BLaER1 treated with 17β-estradiol and CSF1 and Interleukin-3, amounts not matched to agents 10 nM and 100 nM (cell line): ENCODE measurements at regions not wholly inside any gene's neighbourhood (a gene's known extent, or its start where the extent isn't known, plus 50 kb on each side); places are given as distances from the start of the nearest gene placed in this dataset.

ENCODE experiments used
- H3K27ac ChIP-seq, 11 experiments: shearing (Covaris generic); formaldehyde crosslinking; 2 replicates each; pipeline ENCODE4 v1.8.1; 2022
- H3K27me3 ChIP-seq, 11 experiments: shearing (Covaris generic); formaldehyde crosslinking; 2 replicates each; pipeline ENCODE4 v1.8.1; 2022
- H3K36me3 ChIP-seq, 11 experiments: shearing (Covaris generic); formaldehyde crosslinking; 2 replicates each; pipeline ENCODE4 v1.8.1; 2022
- H3K4me1 ChIP-seq, 10 experiments: shearing (Covaris generic); formaldehyde crosslinking; 2 replicates each; pipeline ENCODE4 v1.8.1; 2022
- H3K4me2 ChIP-seq, 11 experiments: shearing (Covaris generic); formaldehyde crosslinking; 2 replicates each; pipeline ENCODE4 v1.8.1; 2022
- H3K4me3 ChIP-seq, 10 experiments: shearing (Covaris generic); formaldehyde crosslinking; 2 replicates each; pipeline ENCODE4 v1.8.1; 2022
- H3K9ac ChIP-seq, 11 experiments: shearing (Covaris generic); formaldehyde crosslinking; 2 replicates each; pipeline ENCODE4 v1.8.1; 2022
- H3K9me3 ChIP-seq, 11 experiments: shearing (Covaris generic); formaldehyde crosslinking; replicated peaks in 1 of 11; 2 replicates each; pipeline ENCODE4 v1.8.1; 2022
- H4K20me1 ChIP-seq, 11 experiments: shearing (Covaris generic); formaldehyde crosslinking; 2 replicates each; pipeline ENCODE4 v1.8.1; 2022
- Cebpa-rat ChIP-seq, 11 experiments: shearing (Covaris generic); IDR thresholded peaks; 2 replicates each; pipeline ENCODE4 v1.8.1; 2022

- H3K9me3 ChIP-seq = peaks cover 0 to 8% (median 0%) of the 10 kb centered on the region in 11 experiments; a peak in 3 of 22 replicates
- no peaks in the 10 kb centered on the region for H4K20me1 ChIP-seq
- no peak overlapping the region for H3K4me3 ChIP-seq
- 0 out of 22 replicates have a peak overlapping the region, but pooled peaks of 1 of the 11 experiments have one; percentile 24 for H3K9ac ChIP-seq
- peaks cover 0 to 12% (median 0%) of the 10 kb centered on the region in 11 experiments; a peak in 1 of 22 replicates for H3K27me3 ChIP-seq
- peak overlapping the region in 9 of 11 experiments; percentile 37 to 63 (median 45); a peak in 16 of 22 replicates for H3K4me2 ChIP-seq
- peaks cover 20 to 42% (median 26%) of the 10 kb centered on the region in 10 experiments; a peak in 19 of 20 replicates for H3K4me1 ChIP-seq
- H3K27ac ChIP-seq = no peak overlapping the region
- H3K36me3 ChIP-seq = no peaks in the 10 kb centered on the region
- no peak for TF ChIP-seq Cebpa-rat (IDR thresholded peaks at IDR 0.05)
These were observed 104.8 kb downstream of the ETS2 start for GRCh38 chr21:38910390-38911067.

GRCh38 chr21:38909929-38910328 is 104.2 kb downstream of the ETS2 start:
- Histone ChIP-seq H3K36me3 (no peaks in the 10 kb centered on the region), H3K9ac (0 out of 22 replicates have a peak overlapping the region, but pooled peaks of 1 of the 11 experiments have one; percentile 24), H3K4me3 (no peak overlapping the region), H3K4me2 (peak overlapping the region in 10 of 11 experiments; percentile 2 to 63 (median 44); a peak in 18 of 22 replicates), H3K9me3 (peaks cover 0 to 8% (median 0%) of the 10 kb centered on the region in 11 experiments; a peak in 3 of 22 replicates), H3K27ac (no peak overlapping the region), H4K20me1 (no peaks in the 10 kb centered on the region), H3K4me1 (peaks cover 20 to 41% (median 26%) of the 10 kb centered on the region in 10 experiments; a peak in 19 of 20 replicates), H3K27me3 (peaks cover 0 to 12% (median 0%) of the 10 kb centered on the region in 11 experiments; a peak in 1 of 22 replicates)
- TF ChIP-seq Cebpa-rat (IDR thresholded peaks at IDR 0.05) = no peak

- Histone ChIP-seq H4K20me1 (no peaks in the 10 kb centered on the region), H3K4me3 (no peak overlapping the region), H3K27ac (no peak overlapping the region), H3K4me2 (peak overlapping the region in 2 of 11 experiments; percentile 41 to 44; a peak in 3 of 22 replicates), H3K27me3 (peaks cover 0 to 12% (median 0%) of the 10 kb centered on the region in 11 experiments; a peak in 1 of 22 replicates), H3K4me1 (peaks cover 20 to 33% (median 24%) of the 10 kb centered on the region in 10 experiments; a peak in 19 of 20 replicates), H3K36me3 (no peaks in the 10 kb centered on the region), H3K9me3 (peaks cover 0 to 8% (median 0%) of the 10 kb centered on the region in 11 experiments; a peak in 3 of 22 replicates), H3K9ac (no peak overlapping the region)
- TF ChIP-seq Cebpa-rat (IDR thresholded peaks at IDR 0.05) = no peak
These were observed 103.4 kb downstream of the ETS2 start for GRCh38 chr21:38909109-38909508.

- H3K9me3 ChIP-seq = peaks cover 0 to 8% (median 0%) of the 10 kb centered on the region in 11 experiments; a peak in 3 of 22 replicates
- H3K4me3 ChIP-seq = no peak overlapping the region
- H3K4me2 ChIP-seq = no peak overlapping the region
- H4K20me1 ChIP-seq = no peaks in the 10 kb centered on the region
- no peak for TF ChIP-seq Cebpa-rat (IDR thresholded peaks at IDR 0.05)
- H3K27ac ChIP-seq = no peak overlapping the region
- no peak overlapping the region for H3K9ac ChIP-seq
- H3K36me3 ChIP-seq = no peaks in the 10 kb centered on the region
- H3K4me1 ChIP-seq = peaks cover 18 to 28% (median 22%) of the 10 kb centered on the region in 10 experiments; a peak in 19 of 20 replicates
- H3K27me3 ChIP-seq = peaks cover 0 to 12% (median 0%) of the 10 kb centered on the region in 11 experiments; a peak in 1 of 22 replicates
These were observed 102.8 kb downstream of the ETS2 start for GRCh38 chr21:38908537-38908936.

GRCh38 chr21:38905752-38906151 is 100.0 kb downstream of the ETS2 start:
- Histone ChIP-seq H4K20me1 (no peaks in the 10 kb centered on the region), H3K36me3 (no peaks in the 10 kb centered on the region), H3K4me1 (peaks cover 10 to 16% (median 13%) of the 10 kb centered on the region in 10 experiments; a peak in 17 of 20 replicates), H3K9ac (no peak overlapping the region), H3K9me3 (peaks cover 0 to 21% (median 12%) of the 10 kb centered on the region in 11 experiments; a peak in 14 of 22 replicates), H3K4me2 (no peak overlapping the region), H3K27me3 (peaks cover 0 to 6% (median 0%) of the 10 kb centered on the region in 11 experiments; a peak in 1 of 22 replicates), H3K4me3 (no peak overlapping the region), H3K27ac (no peak overlapping the region)
- no peak for TF ChIP-seq Cebpa-rat (IDR thresholded peaks at IDR 0.05)

- TF ChIP-seq Cebpa-rat (IDR thresholded peaks at IDR 0.05) = no peak
- Histone ChIP-seq H3K4me2 (no peak overlapping the region), H3K9ac (no peak overlapping the region), H3K27me3 (peaks cover 0 to 4% (median 0%) of the 10 kb centered on the region in 11 experiments; a peak in 1 of 22 replicates), H3K36me3 (no peaks in the 10 kb centered on the region), H3K9me3 (peaks cover 0 to 23% (median 14%) of the 10 kb centered on the region in 11 experiments; a peak in 16 of 22 replicates), H3K27ac (no peak overlapping the region), H3K4me3 (no peak overlapping the region), H3K4me1 (peaks cover 9 to 14% (median 10%) of the 10 kb centered on the region in 10 experiments; a peak in 17 of 20 replicates), H4K20me1 (no peaks in the 10 kb centered on the region)
These were observed 99.6 kb downstream of the ETS2 start for GRCh38 chr21:38905328-38905727.

- H3K9me3 ChIP-seq = peaks cover 4 to 35% (median 20%) of the 10 kb centered on the region in 11 experiments; a peak in 18 of 22 replicates
- no peaks in the 10 kb centered on the region for H4K20me1 ChIP-seq
- no peak overlapping the region for H3K4me2 ChIP-seq
- H3K27ac ChIP-seq = no peak overlapping the region
- H3K36me3 ChIP-seq = no peaks in the 10 kb centered on the region
- H3K9ac ChIP-seq = no peak overlapping the region
- no peak for TF ChIP-seq Cebpa-rat (IDR thresholded peaks at IDR 0.05)
- no peak overlapping the region for H3K4me3 ChIP-seq
- peaks cover 0 to 8% (median 0%) of the 10 kb centered on the region in 10 experiments; a peak in 1 of 20 replicates for H3K4me1 ChIP-seq
- no peaks in the 10 kb centered on the region for H3K27me3 ChIP-seq
These were observed 98.0 kb downstream of the ETS2 start for GRCh38 chr21:38903690-38904139.

GRCh38 chr21:38902608-38903445 is 97.1 kb downstream of the ETS2 start:
- Histone ChIP-seq H3K27me3 (no peaks in the 10 kb centered on the region), H3K9ac (no peak overlapping the region), H4K20me1 (no peaks in the 10 kb centered on the region), H3K4me3 (no peak overlapping the region), H3K36me3 (no peaks in the 10 kb centered on the region), H3K4me1 (peaks cover 0 to 16% (median 1%) of the 10 kb centered on the region in 10 experiments; a peak in 5 of 20 replicates), H3K27ac (no peak overlapping the region), H3K4me2 (no peak overlapping the region), H3K9me3 (peaks cover 4 to 35% (median 20%) of the 10 kb centered on the region in 11 experiments; a peak in 18 of 22 replicates)
- no peak for TF ChIP-seq Cebpa-rat (IDR thresholded peaks at IDR 0.05)
